GM18520 (cell line): ENCODE measurements at regions not wholly inside any gene's neighbourhood (a gene's known extent, or its start where the extent isn't known, plus 50 kb on each side); places are given as distances from the start of the nearest gene placed in this dataset.

ENCODE experiments used
- ATAC-seq: cut with Tn5 transposase; IDR thresholded peaks from one replicate; pipeline ENCODE4 v1.9.1; 2021; ENCODE audit not compliant: unreplicated experiment

DNA sequence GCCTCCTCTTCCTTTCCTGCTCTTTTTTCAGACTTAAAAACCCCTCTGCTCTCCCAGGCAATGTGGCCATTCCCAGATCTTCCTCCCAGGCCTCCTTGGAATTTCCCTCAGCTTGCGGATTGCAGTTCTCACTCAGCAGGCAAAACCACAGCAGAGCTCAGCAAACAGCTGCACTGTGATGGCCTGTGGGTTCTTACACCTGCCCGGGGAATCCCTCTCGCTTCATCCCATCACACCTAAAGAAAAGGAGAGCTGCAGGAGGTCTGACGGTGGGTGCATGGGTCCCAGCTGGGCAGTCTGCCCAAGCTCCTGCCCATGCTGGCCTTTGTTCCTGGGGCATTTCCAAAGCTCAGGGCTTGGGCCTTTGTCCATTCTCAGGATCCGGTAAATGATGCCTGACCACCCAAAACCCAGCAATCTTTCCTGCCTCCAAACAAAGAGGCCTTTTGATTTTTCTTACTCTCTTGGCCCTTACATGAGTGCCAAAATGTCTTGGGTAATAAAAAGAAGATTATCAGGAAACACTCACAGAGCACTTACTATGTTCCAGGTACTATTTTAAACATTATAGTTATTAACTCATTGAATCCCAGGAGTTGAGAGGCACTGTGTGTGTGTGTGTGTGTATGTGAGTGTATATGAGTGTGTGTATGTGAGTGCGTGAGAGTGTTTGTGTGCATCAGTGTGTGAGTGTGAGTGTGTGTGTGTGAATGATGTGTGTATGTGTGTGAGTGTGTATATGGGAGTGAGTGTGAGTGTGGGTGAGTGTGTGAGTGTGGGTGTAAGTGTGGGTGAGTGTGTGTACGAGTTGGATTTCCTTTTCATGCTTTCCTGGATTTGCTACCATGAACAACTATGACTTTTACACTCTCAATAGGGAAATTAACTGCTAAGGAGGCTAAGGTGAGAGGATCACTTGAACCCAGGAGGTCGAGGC lies 64.5 kb upstream of the PODXL start:
- no peak for ATAC-seq

DNA sequence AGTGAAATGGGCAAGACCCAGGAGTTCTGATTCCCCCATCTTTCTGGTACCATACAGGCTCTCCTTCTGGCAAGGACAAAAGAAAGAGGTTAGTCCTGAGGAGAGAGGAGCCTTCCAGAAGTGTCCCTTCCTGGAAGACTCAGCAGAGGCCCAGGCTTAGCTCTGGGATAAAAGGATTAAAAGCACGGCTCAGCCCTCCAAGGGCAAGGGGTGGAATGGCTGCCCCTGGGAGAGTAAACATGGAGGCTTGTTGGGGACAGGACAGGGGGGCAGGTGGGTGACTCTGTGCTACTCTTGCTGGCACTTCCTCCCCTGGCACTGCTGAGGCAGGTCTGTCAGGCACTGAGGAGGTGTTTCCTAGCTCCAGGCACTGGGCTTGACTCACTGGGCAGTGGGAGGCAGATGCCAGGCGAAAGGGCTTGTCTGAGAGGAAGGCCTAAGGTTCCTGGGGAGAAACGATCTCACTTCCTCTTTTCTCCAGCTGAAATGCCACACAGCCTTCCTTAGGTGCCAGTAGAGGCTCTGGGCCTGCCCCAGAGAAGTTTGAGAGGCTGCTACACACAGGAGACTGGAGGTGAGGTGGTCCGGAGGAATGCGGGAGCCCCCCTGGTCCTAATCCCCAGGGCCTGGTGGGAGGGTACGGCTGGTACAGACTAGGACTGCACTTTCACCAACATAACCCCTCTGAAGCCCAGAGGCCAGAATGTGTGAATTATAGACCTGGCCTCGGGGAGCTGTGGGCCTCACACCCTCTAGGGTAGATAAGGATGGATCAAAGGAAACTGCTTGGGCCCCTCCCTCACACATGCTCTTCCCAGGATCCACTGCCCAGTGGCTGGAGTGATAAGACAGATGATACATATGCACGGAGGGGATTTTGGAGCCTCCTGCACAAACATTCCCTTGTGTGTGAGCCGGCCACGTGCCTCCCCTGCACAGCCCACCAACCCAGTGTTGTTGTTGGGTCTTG lies 63.2 kb upstream of the PODXL start:
- no peak for ATAC-seq

GRCh38 chr7:131618391-131618790 lies 62.0 kb upstream of the PODXL start:
- ATAC-seq = no peak

DNA sequence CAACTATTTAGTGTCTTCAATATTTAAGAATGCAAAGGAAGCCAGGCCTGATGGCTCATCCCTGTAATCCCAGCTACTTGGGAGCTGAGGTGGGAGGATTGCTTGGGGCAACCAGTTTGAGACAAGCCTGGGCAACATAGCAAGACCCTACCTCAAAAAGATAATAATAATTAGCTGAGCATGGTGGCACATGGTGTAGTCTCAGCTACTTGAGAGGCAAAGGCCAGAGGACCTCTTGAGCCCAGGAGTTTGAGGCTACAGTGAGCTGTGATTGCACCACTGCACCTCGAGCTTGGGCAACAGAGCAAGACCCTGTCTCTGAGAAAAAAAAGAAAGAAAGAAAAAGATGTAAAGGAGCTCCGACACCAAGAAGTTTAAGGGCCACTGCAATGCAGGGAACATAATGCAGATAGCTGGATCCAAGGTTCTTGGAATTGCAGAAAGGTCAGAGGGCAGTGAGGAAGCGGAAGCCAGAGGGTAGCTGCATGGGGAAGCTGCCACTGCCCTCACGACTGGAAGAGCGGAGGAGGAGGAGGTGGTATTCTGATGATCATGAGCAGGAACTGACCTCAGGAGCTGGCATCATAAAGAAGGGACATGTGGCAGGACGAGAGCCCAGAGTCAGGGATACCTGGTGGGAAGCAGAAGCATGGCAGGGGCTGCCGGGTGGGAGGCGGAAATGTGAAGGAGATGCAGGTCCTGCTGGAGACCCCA lies 60.2 kb upstream of the PODXL start:
- ATAC-seq = no peak

DNA sequence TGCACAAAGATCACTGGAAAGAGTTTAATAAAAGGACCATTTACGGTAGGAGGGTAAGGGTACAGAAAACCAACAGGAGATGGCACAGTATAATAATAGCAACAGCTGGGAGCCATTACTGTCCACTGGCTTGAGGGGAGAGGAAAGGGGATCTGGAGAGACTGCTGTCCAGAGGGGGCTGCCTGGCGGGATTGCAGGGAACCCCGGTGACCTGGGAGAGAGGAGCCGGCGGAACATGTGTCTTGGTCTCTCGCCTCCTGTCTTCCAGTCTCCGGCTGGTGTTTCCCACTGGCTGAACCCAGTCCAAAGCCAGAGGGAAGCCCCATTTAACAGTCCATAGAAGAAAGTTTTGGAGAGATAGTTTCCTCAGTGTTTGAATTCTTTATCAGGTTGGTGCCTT lies 57.5 kb upstream of the PODXL start:
- no peak for ATAC-seq

DNA sequence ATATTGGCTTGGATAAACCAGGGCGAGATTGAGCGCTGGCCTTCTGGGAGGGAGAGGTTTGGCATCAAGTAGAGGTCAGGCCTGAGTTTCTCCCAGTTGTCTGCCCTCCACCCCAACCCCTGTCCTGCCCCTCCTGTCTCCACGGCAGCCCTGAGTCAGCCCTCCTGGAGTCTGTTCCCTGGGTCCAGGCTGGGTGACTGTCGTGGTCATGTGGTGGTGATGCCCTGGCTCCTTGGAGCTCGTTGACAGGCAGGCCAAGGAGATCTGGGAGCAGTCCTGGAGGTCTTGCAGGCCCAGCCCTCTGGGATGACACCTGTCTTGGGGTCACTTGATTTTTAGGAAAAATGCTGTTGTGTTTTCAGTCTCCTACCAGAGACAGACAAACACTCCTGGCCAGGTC lies 53.6 kb upstream of the PODXL start:
- ATAC-seq = no peak

- ATAC-seq = no peak
Measured at GRCh38 chr7:131608116-131608500, 51.7 kb upstream of the PODXL start.

DNA sequence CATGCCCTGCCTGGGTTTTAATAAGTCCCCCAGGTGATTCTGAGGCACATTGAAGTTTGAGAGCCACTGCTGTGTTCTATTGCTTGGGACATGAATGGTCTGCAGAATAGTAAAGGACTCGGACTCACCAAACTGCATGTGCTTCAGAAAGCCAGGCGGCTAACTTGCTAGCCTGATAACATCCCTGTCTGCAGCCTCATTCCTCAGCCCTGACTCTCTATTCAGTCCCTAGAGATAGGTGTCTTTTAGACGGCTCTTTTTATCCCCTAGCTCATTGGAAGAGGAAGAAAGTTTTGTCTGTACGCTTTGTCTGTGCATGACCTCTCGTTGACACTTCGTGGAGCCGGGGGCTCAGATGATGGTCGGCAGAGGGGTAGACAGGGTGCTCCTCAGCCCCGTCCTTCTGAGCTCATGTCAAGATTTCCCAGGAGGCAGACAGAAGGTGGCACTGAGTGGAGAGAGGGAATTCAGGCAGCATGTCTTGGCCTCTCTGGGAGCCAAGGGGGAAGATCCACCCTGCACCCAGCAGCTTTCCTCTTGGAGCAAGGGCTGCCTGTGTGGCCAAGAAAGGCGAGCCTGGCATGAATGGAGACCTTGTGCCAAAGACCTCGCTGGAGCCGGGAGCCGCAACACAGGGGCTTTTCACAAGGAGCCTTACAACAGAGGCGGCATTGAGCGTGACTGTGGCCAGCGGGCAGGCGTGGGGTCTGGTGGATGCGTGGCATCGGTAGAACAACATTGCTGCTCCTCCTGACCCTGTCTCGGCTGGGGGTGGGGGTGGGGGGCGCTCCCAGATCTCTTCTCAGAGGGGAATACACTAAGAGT lies 51.1 kb upstream of the PODXL start:
- ATAC-seq = no peak

DNA sequence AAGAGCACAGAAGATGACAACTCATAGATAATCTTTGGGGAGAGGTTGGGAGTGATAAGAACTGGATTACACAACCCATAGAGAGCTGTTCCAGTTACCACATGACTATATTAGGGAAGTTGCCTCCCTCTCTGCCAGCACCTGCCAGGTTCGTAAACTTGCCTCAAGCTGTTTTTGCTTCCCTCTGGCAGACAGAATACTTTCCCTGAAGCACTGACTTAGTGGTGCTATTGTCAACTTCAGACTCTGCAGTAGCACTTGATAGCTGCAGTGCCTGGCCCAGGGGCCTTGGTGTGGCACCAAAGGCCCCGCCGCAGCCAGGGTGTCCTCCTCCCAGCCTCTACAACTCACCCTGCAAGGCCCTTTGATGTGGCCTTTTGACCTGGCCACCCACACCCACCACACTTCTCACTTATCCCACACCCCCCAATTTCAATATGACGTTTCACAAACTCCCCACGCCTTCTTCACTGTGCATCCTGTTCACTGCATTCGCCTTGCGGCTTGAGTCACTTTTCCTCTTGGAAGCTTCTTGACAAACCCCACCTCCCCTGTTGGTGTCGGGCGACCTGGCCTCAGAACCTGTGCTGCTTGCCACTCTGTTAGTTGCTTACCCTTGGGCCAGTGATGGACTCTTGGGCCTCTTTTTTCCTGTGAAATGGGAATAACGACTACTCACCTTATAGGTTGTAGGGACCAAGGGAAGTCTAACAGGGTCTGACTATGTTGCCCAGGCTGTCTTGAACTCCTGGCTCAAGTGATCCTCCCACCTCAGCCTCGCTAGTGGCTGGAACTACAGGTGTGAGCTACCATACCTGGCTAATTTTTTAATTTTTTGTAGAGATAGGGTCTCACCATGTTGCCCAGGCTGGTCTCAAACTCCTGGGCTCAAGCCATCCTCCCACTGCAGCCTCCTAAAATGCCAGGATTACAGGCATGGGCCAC lies 50.2 kb upstream of the PODXL start:
- ATAC-seq = no peak
